ENCODE measurements at regions not wholly inside any gene's neighbourhood (a gene's known extent, or its start where the extent isn't known, plus 50 kb on each side); places are given as distances from the start of the nearest gene placed in this dataset.

GRCh38 chr4:96543346-96543745, 703.5 kb downstream of the PDHA2 start:
- H3K9me2 ChIP-seq (ENCODE audit: insufficient read depth, low read length), result no peaks in the 10 kb centered on the region
- POLR2A ChIA-PET, result no interaction called here
- H2AFZ ChIP-seq (ENCODE audit: low read length), result no peak overlapping the region
- TF ChIP-seq EZH2phosphoT487 (IDR thresholded peaks at IDR 0.05; ENCODE audit: borderline replicate concordance, low read depth, low read length), result no peak
- TF ChIP-seq, protein P1, sequence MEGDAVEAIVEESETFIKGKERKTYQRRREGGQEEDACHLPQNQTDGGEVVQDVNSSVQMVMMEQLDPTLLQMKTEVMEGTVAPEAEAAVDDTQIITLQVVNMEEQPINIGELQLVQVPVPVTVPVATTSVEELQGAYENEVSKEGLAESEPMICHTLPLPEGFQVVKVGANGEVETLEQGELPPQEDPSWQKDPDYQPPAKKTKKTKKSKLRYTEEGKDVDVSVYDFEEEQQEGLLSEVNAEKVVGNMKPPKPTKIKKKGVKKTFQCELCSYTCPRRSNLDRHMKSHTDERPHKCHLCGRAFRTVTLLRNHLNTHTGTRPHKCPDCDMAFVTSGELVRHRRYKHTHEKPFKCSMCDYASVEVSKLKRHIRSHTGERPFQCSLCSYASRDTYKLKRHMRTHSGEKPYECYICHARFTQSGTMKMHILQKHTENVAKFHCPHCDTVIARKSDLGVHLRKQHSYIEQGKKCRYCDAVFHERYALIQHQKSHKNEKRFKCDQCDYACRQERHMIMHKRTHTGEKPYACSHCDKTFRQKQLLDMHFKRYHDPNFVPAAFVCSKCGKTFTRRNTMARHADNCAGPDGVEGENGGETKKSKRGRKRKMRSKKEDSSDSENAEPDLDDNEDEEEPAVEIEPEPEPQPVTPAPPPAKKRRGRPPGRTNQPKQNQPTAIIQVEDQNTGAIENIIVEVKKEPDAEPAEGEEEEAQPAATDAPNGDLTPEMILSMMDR (conservative IDR thresholded peaks at IDR 0.05; ENCODE audit: low read length), result no peak
- H3K79me2 ChIP-seq (ENCODE audit: insufficient read depth, low read depth, low read length), result no peaks in the 10 kb centered on the region
- no peaks in the 10 kb centered on the region for H3K9me3 ChIP-seq (ENCODE audit: low read length)
- H4K20me1 ChIP-seq (ENCODE audit: insufficient read depth, low read length), result no peaks in the 10 kb centered on the region
- no peak for DNase-seq (ENCODE audit: low spot score)
- no peak overlapping the region for H3K4me2 ChIP-seq (ENCODE audit: low read length)
- no peak overlapping the region for H3K27ac ChIP-seq (ENCODE audit: low read depth, low read length, poor library complexity, severe bottlenecking)
- H3K4me1 ChIP-seq (ENCODE audit: insufficient read depth, low read length, poor library complexity, severe bottlenecking), result no peaks in the 10 kb centered on the region
- H3K4me3 ChIP-seq (ENCODE audit: low read depth, low read length, poor library complexity, severe bottlenecking), result no peak overlapping the region
- no TSS peak for BruUV-seq (replicated peaks)
- CTCF ChIA-PET (ENCODE audit: unreplicated experiment), result no interaction called here
- no peaks in the 10 kb centered on the region for H3K36me3 ChIP-seq (ENCODE audit: insufficient read depth, low read length)
- intact Hi-C loops (cut with micrococcal nuclease; ENCODE audit: unreplicated experiment), result no loop called here

GRCh38 chr4:96558466-96558865, 718.6 kb downstream of the PDHA2 start:
- CTCF ChIA-PET (ENCODE audit: unreplicated experiment), result no interaction called here
- TF ChIP-seq, protein P1 (conservative IDR thresholded peaks at IDR 0.05; ENCODE audit: low read length), result no peak
- no peak for TF ChIP-seq EZH2phosphoT487 (IDR thresholded peaks at IDR 0.05; ENCODE audit: borderline replicate concordance, low read depth, low read length)
- POLR2A ChIA-PET, result no interaction called here
- no peak overlapping the region for H3K4me2 ChIP-seq (ENCODE audit: low read length)
- no peaks in the 10 kb centered on the region for H3K36me3 ChIP-seq (ENCODE audit: insufficient read depth, low read length)
- no peaks in the 10 kb centered on the region for H3K4me1 ChIP-seq (ENCODE audit: insufficient read depth, low read length, poor library complexity, severe bottlenecking)
- intact Hi-C loops (cut with micrococcal nuclease; ENCODE audit: unreplicated experiment), result no loop called here
- no TSS peak for BruUV-seq (replicated peaks)
- H2AFZ ChIP-seq (ENCODE audit: low read length), result no peak overlapping the region
- H3K4me3 ChIP-seq (ENCODE audit: low read depth, low read length, poor library complexity, severe bottlenecking), result no peak overlapping the region
- H3K9me3 ChIP-seq (ENCODE audit: low read length), result no peaks in the 10 kb centered on the region
- DNase-seq (ENCODE audit: low spot score), result no peak
- no peaks in the 10 kb centered on the region for H3K79me2 ChIP-seq (ENCODE audit: insufficient read depth, low read depth, low read length)
- H3K9me2 ChIP-seq (ENCODE audit: insufficient read depth, low read length), result no peaks in the 10 kb centered on the region
- no peak overlapping the region for H3K27ac ChIP-seq (ENCODE audit: low read depth, low read length, poor library complexity, severe bottlenecking)
- H4K20me1 ChIP-seq (ENCODE audit: insufficient read depth, low read length), result no peaks in the 10 kb centered on the region

- H3K4me1 ChIP-seq (ENCODE audit: insufficient read depth, low read length, poor library complexity, severe bottlenecking), result no peaks in the 10 kb centered on the region
- intact Hi-C loops (cut with micrococcal nuclease; ENCODE audit: unreplicated experiment), result no loop called here
- H4K20me1 ChIP-seq (ENCODE audit: insufficient read depth, low read length), result no peaks in the 10 kb centered on the region
- ChIA-PET CTCF (ENCODE audit: unreplicated experiment) (no interaction called here), POLR2A (interaction anchor here (0.6 kb wide), 1 partner anchor 150 kb away, joined by 3 read pairs; no protein-coding TSS in a partner anchor)
- H3K79me2 ChIP-seq (ENCODE audit: insufficient read depth, low read depth, low read length), result no peaks in the 10 kb centered on the region
- TF ChIP-seq, protein P1 (conservative IDR thresholded peaks at IDR 0.05; ENCODE audit: low read length), result no peak
- no peak for TF ChIP-seq EZH2phosphoT487 (IDR thresholded peaks at IDR 0.05; ENCODE audit: borderline replicate concordance, low read depth, low read length)
- no peaks in the 10 kb centered on the region for H3K9me2 ChIP-seq (ENCODE audit: insufficient read depth, low read length)
- no peak for DNase-seq (ENCODE audit: low spot score)
- no peaks in the 10 kb centered on the region for H3K36me3 ChIP-seq (ENCODE audit: insufficient read depth, low read length)
- no peak overlapping the region for H3K27ac ChIP-seq (ENCODE audit: low read depth, low read length, poor library complexity, severe bottlenecking)
- H3K4me3 ChIP-seq (ENCODE audit: low read depth, low read length, poor library complexity, severe bottlenecking), result no peak overlapping the region
- H3K9me3 ChIP-seq (ENCODE audit: low read length), result no peaks in the 10 kb centered on the region
- BruUV-seq (replicated peaks), result no TSS peak
- no peak overlapping the region for H3K4me2 ChIP-seq (ENCODE audit: low read length)
- H2AFZ ChIP-seq (ENCODE audit: low read length), result no peak overlapping the region
Observed at GRCh38 chr4:96566755-96567154, 726.9 kb downstream of the PDHA2 start.

All from OCI-LY7 (cell line).